Inferior parietal cortex (tissue), 1 donor: ENCODE measurements at regions not wholly inside any gene's neighbourhood (a gene's known extent, or its start where the extent isn't known, plus 50 kb on each side); places are given as distances from the start of the nearest gene placed in this dataset.

Experiments
- DNase-seq: peaks from one replicate; pipeline ENCODE4 v3.0.0-alpha.2; 2016; ENCODE audit errors: extremely low spot score

DNA sequence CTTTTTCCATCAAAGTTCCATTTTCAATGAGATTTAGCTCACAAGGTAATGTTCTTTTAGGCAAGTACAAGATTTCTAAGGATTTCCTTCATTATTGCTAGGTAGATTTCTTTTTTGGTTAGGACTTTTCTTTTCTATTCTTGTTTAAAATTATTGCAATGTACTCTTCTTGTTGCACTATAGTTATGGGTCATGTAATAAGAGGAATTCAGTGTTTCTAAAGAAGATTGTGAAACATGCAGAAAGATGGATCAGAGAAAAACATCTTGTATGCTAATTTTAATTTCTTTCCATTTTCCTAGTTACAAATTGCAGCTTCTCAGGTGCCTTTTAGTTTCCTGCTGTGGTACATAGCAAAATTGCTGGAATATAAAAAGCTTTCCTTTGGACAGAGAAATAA lies 56.1 kb downstream of the BTG1 start:
- DNase-seq, result no peak

DNA sequence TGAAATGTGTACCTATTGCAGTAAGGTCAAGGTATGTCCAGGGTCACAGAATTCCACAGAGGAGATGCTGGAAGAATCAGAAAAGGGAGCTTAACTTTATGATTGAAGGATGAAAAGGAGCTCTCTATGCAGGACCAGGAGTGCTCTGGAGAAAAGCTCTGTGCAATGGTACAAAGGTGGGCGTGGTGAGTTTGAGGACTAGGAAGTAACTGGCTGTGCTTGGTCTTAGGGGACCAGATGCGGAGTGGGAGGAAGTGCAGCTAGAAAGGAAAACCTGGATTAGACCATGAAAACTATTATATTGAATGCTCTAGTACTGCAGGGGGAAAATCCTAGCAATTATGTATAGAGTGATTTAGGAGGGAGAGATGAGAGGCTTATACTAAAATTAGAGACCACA lies 56.8 kb downstream of the BTG1 start:
- DNase-seq, result no peak

DNA sequence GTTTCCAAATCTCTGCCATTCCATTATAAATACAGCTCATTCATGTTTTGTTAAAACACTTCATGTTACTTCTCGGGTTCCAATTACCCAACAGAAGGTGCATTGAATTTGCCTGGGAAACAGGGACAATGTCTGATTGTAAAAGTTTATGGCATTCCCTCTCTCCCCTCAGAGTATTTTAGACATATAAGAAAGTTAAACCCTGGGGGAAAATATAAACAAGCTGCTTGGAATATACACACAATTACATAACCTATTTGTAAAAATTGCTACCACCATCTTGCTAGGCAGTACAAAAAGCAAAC lies 60.0 kb downstream of the BTG1 start:
- no peak for DNase-seq

DNA sequence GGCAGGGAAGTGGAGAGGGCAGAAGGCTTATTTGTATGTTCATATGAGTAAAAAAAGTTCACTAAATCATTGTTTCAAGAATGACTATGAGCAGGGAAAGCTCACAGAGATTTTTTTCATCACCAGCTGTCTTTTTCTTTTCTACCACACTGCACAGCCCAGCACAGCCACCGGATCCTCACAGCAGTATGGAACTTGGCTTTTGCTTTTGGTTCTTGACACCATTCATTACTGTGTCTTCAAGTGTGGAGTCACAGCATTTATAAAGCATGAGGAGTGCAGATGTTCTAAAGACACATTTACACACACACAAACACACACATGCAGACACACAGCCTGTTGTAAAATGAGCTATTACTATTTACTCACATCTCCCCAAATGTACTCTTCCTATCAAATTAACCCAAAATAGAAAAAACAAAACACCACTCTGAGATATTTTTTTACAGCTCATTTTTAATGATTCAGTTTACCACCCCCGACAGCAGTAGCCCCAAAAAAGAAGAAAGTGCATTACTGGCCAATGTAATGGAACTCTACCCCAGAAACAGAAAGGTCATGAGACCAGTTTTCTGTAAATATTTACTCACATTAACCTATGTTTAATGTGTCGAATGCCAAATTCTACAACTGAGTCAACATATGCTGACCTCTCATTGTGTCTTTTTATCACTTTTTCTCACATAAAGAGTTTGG lies 60.5 kb downstream of the BTG1 start:
- no peak for DNase-seq

DNA sequence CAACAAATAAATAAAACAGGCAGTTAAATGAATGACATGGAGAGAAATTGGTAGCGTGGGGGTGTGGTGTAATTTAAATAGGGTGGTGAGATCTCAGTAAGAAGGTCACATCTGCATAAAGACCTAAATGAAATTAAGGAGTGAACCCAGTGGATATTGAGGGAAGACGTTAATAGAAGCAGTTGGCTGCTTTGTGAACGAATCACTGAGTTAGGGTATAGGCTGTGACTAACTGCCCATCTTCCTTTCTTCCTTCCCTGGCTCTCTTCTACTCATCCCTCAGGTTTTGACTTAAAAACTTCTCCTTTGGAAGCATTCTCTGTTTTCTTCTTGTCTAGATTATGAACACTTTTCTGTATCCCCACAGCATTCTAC lies 64.7 kb downstream of the BTG1 start:
- DNase-seq, result no peak

DNA sequence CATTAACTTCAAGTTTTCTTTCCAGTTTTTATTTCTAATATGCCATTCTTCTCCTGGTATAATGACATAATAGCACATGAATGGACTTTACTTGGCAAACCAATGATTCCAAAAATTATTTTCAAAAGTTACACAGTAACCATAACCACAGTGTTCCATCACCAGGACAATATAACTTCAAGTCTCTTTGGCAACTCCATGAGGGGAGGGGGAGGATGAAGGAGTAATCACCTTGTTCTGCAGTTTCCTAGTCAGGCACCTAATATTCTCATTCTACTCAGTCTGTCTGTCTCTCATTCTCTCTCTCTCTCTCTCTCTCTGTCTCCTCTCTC lies 66.6 kb downstream of the BTG1 start:
- no peak for DNase-seq

DNA sequence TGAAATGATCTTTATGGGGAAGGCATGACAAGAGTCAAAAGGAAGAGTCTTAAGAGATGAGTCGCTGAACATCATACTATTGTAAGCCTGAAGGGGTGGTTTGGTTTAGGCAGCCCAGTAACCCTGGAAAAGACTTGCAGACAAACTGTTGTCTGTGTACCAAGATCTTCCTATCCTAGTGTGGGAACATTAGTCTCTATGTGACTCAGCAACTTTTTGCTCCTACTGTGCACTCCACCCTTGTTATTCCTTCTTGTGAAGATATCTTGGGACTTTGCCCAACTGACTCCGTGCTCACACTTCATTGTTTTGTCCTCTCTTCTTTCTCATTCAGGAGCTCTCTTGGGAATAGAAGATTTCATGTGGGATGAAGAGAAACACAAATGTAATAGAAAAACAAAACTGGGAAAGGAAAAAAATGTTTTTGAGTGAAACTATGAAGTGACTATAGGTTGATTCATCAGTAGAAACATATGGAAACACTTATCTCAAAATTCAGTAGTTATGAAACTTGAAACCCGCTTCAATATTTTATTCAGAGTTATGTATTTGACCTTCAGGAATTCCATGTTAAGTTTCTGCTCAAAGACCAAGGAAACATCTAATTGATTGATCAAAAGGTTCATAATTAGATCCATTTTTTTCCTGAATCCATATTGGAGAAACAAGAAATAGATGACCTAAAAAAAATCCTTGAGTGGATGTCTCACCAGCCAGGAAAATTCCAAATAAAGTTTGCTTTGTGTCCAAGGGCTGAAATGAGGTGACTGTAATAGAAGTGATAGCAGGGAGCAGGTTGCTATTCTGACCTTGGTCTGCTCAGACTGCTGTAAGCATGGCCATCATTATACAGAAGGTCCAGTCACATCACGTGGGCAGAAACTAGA lies 67.2 kb downstream of the BTG1 start:
- DNase-seq, result peak; percentile 44

DNA sequence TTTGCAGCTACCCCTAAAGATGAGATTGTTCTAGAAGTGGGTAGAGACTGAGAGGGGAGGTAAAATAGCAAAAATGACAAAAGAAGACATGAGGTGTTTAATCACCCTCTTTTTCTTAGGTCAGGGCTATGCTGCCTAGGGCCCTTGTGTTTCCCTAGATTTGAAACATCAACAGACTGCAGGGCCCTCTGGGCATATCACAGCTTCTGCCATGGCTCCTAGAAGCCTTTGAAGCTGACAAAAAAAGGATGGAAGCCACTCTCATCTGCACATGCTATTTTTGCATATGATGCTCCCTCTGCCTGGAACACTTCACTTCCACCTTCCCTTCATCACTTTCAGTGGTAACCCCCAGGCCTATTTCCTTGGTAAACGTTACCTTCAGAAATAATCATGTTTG lies 68.1 kb downstream of the BTG1 start:
- DNase-seq, result no peak

DNA sequence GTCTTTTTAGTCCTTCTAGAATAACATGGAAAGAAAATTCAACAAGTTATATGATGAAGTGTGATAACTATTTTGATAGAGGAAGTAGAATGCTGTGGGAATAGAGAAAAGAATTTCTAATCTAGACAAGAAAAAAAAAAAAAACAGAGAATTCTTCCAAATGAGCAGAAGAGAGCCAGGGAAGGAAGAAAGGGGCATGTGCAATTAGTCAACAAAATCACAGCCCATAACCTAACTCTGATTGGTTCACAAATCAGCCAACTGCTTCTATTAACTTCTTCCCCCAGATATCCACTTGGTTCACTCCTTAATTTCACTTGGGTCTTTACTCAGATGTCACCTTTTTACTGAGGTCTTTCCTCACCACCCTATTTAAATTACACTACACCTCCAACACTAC lies 69.5 kb downstream of the BTG1 start:
- no peak for DNase-seq

DNA sequence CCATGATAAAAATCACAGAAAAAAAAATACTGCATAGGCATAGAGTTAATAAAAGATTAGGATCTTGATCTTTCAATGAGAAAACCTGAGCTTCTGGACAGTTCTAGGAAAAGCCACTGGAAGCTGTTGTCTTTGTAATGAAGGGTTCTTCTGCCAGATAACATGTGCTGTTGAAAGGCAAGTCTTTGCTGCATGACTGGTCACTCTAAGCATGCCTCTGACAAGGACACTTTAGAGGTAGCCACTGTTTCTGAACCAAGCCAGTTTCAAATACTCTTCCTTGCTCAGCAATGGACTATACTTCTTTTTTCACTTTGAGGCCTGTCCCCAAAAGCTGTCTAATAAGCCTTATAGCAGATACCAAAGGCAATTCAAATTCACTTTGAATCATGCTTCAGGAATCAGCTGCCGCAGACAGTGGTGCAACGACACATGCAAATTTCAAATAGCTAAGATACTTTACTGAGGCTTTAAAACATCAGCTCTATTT lies 70.2 kb downstream of the BTG1 start:
- DNase-seq, result no peak

DNA sequence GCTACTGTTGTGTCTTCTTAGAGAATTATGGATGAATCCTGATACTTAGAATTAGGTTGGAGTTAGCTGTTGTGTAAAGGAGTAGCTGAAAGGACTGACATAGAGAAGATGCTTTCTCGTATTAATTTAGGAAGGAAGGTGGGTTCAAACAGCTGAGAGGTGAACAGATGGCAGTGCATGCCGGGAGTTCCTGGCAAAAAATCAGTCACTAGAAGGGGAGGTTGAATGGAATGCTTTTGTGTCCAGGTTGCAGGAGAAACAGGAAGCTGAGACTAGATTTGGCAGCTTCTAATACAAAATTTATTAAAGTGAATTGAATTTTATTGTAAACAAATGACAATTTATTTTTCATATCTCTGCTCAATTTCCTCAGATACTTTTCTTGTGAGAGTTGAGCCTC lies 70.8 kb downstream of the BTG1 start:
- no peak for DNase-seq

DNA sequence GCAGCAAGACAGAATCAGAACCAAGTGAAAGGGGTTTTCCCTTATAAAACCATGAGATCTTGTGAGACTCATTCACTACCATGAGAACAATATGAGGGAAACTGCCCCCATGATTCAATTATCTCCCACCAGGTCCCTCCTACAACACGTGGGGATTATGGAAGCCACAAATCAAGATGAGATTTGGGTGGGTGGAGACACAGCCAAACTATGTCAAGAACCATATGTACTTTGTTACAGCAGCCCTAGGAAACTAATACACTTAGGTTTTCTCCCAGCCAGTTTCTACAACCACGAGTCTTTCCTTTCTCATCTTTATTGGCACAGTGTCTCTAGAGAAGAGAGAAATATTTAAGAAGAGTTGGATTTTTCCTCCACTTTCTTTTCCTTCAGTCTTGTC lies 72.6 kb downstream of the BTG1 start:
- no peak for DNase-seq

DNA sequence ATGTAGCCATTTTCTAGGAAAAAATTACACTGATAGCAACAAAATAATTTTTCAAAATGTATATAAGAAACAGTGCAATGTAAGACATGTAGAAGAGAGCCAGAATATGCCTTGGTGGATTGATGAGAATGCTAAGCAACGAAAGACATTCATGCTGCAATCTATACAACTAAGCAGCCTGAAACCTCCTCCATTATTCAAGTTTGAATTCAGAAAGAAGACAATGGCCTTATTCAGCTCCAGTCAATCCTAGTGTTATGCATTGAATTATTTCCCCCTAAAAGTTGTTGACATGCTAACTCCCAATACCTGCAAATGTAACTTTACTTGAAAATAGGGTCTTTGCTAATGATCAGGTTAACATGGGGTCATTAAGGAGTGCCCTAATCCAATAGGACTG lies 73.5 kb downstream of the BTG1 start:
- no peak for DNase-seq

DNA sequence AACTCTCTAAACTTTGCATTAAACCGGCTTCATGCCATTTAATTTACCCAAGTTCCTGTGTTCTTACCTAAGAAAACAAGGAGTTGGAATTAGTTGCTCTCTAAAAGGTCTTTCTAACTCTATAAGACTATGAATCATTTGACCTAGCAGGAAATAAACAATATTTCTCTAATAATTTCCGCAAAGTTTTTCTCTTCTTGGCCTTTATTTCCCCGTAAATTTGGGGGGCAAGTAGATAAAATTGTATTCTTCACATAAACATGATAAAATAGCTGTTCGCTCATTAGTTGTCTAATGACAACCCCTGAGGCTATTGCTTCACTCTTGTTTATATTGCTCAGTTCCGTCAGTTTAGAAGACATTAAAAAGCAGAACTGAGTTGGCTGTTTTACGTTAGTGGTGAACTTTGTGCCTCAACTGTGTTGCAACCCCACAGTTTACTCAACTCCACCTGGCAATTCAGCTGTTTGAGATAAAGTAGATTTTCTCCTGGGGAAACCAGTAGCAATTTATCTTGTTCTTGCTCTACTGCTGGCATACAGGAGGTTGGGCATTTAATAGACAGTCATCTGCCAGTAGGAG lies 74.7 kb downstream of the BTG1 start:
- DNase-seq, result no peak

DNA sequence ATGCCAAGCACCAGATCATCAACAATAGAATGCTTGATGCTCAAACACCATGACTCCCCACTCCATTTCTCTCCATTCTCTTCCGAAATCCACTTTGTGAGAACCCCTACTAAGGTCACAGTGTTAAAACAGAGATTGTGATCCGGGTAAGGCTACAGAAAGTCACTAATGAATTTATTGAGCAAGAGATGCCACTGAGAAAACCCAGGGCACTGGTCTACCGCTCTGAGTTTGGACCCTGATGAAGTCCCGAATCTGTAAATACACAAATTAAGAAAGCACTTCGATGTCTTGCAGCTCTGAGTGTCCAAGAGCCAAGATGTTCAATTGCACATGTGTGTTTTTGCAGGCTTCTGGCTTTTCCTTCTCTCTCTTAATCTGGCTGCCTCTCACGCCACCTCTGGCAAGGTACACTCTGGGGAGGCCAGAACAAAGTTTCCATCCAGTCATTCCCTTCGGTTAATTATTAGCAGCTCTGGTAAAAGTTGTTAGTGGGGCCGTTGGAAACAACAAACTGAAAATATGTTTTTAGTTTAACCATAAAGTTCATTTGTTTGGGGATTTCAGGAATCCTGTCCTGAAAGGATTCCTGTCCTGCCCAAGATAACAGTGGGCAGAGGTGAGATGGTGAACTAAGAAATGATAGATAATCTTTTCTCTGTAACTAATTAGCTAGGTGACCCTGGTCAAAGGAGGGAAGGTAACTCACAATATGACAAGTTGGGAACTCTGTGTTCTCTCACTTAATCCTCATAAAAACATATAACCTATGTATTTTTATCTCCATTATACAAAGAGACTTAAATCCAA lies 75.4 kb downstream of the BTG1 start:
- no peak for DNase-seq

DNA sequence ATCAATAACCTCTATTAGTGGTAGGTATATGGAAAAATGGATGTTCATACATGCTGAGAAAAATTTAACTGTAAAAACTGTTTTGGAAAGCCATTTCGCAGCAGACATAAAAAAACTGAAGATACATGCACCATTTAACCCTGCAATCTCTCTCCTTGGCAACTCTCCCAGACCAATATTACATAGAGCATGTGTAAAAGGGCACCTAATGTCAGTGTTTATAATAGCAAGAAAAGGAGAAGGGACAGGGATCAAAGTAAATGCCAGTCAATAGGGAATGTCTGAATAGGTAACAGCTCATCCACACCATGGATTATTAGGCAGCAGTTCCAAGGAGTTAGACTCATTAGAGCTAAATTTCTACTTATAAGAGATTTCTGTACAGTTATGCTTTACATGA lies 77.2 kb downstream of the BTG1 start:
- DNase-seq, result no peak

DNA sequence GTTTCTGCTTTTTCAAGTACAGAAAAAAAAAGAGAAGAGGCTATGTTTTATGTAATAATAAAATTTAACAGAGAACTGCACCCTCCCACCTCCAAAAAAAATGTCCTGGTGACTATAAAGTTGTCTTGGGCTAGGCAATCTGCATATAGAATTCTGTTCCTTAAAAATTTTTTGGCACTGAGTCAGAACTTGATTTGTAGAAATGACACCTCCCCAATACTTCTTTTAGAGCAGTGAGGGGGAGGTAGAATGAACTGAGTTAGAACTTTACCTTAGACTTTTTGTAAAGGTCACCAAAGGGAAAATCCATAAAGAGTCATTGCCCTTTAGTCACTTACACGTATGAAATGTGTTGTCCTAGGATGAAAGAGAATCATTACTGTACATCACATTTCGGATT lies 80.0 kb downstream of the BTG1 start:
- DNase-seq, result no peak

DNA sequence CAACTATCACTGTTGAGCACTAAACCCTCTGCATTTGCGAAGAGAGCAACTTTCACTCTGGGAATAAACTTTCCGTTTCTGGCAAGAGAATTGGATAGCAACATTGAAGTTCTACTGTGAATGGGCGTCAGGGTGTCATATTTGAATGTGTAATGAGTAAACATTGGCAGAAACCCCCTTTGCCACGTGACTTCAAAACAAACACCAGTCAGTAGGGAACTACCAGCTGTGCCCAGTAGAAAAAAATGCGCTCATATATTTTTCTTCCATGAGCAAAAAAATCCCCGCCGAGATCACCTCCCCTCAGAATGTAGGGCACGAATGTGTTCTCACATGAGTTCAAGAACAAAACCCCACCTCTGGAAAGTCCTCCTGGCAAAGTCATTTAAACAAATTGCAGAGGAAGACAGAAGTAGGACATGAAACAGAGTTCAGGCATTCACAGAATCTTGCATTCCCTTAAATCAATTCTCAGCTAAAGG lies 80.6 kb downstream of the BTG1 start:
- DNase-seq, result peak; percentile 53

DNA sequence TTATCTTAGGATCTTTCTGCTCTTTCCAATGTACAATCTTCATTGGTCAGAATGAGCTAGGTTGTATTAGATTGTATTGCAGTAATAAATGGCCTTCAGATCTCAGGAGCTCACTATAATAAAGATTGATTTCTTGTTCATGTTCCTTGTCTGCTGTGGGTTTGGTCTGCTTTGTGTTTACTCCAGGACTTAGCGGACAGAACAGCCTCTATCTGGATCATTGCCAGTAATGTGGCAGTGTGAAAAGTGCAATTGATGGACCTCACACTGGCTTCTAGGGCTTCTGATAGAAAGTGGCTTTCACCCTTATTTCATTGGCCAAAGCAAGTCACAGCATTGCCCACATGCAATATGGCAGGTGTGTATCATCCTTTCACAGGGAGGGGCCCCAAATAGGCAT lies 81.2 kb downstream of the BTG1 start:
- peak; percentile 35 for DNase-seq

DNA sequence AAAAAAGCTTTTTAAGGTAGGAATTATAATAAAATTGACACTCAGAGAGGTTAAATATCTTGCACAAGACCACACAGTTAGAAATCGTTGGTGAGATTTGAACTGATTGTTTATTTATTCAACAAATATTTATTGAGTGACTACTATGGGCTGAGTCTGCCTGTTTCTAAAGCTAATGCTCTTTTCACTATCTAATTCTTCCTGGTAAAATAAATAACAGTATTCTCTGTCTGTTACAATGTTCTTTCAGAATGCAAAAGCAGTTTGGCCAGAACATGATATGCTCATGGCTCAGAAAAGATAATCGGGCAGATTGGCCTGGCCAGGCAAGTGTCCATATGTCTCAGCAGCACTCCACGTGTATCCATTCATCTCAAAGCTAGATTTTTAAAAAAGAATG lies 82.0 kb downstream of the BTG1 start:
- DNase-seq, result no peak

DNA sequence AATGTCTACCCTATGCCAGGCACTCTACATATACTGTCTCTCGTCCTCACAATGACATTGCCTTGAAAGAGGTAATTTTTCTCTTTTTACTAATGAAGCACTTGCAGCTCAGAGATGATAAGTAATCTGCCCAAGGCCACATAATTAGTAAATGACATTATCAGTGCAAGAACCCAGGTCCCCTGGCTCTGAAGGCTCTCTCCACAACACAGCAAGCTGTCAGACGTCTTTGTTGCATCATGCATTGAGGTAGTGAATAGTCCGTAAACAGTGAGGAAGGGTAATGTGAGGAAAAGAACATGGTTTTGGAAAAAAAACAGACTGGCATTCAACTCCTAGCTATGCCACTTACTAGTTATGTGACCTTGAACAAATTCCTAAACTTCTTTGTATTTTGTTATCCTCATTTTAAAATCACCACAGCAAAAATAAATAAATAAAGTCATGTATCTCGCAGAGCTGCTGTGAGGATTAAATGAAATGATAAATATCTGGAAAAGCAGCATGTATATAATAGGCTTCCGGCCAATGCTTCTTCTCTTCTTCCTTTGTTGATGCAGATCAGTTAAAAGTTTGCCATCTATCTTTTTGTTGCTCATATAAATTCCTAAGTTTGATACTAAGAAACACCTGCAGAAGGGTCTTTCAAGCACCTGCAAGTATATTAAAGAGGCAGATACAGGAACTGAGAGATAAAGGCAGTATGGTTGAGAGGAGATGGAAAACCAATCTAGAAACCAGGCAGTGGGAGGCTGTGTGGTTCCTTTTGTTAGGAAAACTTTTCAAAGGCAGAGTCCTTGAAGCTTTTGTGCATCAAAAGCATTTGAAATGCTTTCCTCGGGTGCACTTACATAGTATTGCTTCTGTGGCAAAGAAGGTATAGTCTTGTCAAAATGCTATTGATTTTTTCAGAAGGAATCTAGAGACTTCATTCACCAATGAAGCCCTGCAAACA lies 82.8 kb downstream of the BTG1 start:
- DNase-seq, result no peak
